ENCODE measurements at regions not wholly inside any gene's neighbourhood (a gene's known extent, or its start where the extent isn't known, plus 50 kb on each side); places are given as distances from the start of the nearest gene placed in this dataset.

- in situ Hi-C loops (cut with MboI), result no loop called here
- no peaks in the 10 kb centered on the region; the same call in 2 of the 3 replicates for H3K9me3 ChIP-seq (replicated peaks; ENCODE audit: control insufficient read depth, insufficient read depth, low read length)
- H3K9ac ChIP-seq (ENCODE audit: control insufficient read depth, insufficient read depth, low read length), result no peak overlapping the region
- FAIRE-seq, result no peak
- H3K36me3 ChIP-seq (ENCODE audit: control insufficient read depth in 2 of 2, insufficient read depth in 2 of 2, low read length in 1 of 2), result no peaks in the 10 kb centered on the region
- H3K27ac ChIP-seq (ENCODE audit: control insufficient read depth, insufficient read depth), result no peak overlapping the region
- SMC1A ChIA-PET (ENCODE audit: uncharacterized antibody, unreplicated experiment), result no interaction called here
- POLR2A ChIA-PET, result no interaction called here
- intact Hi-C loops (cut with micrococcal nuclease; ENCODE audit: unreplicated experiment), result no loop called here
- RAD21 ChIA-PET (ENCODE audit: unreplicated experiment), result no interaction called here
- no peaks in the 10 kb centered on the region for H3K4me1 ChIP-seq (ENCODE audit: control insufficient read depth, insufficient read depth, low read length)
- H3K4me2 ChIP-seq (ENCODE audit: control insufficient read depth, insufficient read depth), result no peak overlapping the region
- no TSS peak for BruUV-seq (replicated peaks)
- CTCF ChIA-PET, result no interaction called here
- 10% methylated on average over 2 of the region's 2 CpGs for WGBS (ENCODE audit: insufficient coverage, insufficient replicate concordance, low lambda C conversion rate, missing lambda C conversion rate)
- no peaks in the 10 kb centered on the region for H4K20me1 ChIP-seq (ENCODE audit: control insufficient read depth, insufficient read depth)
- no peak overlapping the region for H2AFZ ChIP-seq (ENCODE audit: control insufficient read depth, low read depth, low read length)
- no peak overlapping the region for H3K4me3 ChIP-seq
- no peaks in the 10 kb centered on the region for H3K79me2 ChIP-seq (ENCODE audit: control insufficient read depth, insufficient read depth, low read length)
- TF ChIP-seq NFXL1 (IDR thresholded peaks at IDR 0.05; ENCODE audit: borderline replicate concordance) (no peak), NFYB (IDR thresholded peaks at IDR 0.05; ENCODE audit: insufficient read depth, low read depth, low read length) (no peak)
- no peak for DNase-seq (ENCODE audit: low read depth, low spot score)
- no peaks in the 10 kb centered on the region for H3K27me3 ChIP-seq (replicated peaks in 1 of 2; ENCODE audit: control insufficient read depth in 2 of 2, insufficient read depth in 2 of 2, low read length in 1 of 2)
- no peak for ATAC-seq
Measured at GRCh38 chr4:145290955-145291354, 110.6 kb upstream of the OTUD4 start.

DNA sequence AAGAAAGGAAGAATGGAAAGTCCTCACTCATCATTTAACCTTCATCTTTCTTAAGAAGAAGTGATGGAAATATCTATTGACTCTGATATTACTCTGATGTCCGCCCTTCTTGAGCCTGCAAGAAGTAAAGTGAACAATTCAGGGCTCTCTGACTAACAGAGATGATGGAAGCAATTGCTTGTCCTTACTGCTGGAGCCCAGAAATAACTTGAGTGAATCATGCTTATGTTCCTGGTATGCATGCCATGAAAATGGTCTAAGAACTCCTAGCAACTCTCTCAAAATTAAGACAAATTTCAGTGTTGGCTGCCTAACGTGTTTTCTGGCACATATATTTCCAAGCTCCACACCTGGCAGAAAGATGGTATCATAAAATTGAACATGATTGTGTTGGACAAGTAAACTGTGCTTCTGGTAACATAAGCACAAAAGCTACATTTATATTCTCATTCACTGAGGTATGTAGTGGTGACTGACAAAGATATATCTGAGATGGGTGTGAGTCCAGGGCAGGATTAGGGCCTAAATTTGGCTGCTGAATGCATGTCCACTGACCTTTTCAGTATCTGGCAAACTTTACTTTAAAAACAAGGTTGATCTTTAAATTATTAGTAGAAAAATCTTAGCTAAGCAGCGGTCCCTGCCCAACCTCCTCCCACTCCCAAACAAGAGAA is 109.2 kb upstream of the OTUD4 start:
- Histone ChIP-seq H3K4me3 (no peak overlapping the region), H3K36me3 (ENCODE audit: control insufficient read depth in 2 of 2, insufficient read depth in 2 of 2, low read length in 1 of 2) (no peaks in the 10 kb centered on the region), H3K27ac (ENCODE audit: control insufficient read depth, insufficient read depth) (no peak overlapping the region), H3K4me1 (ENCODE audit: control insufficient read depth, insufficient read depth, low read length) (no peaks in the 10 kb centered on the region), H3K27me3 (replicated peaks in 1 of 2; ENCODE audit: control insufficient read depth in 2 of 2, insufficient read depth in 2 of 2, low read length in 1 of 2) (no peaks in the 10 kb centered on the region), H3K4me2 (ENCODE audit: control insufficient read depth, insufficient read depth) (no peak overlapping the region), H3K9me3 (replicated peaks; ENCODE audit: control insufficient read depth, insufficient read depth, low read length) (no peaks in the 10 kb centered on the region; the same call in 2 of the 3 replicates), H3K9ac (ENCODE audit: control insufficient read depth, insufficient read depth, low read length) (no peak overlapping the region), H2AFZ (ENCODE audit: control insufficient read depth, low read depth, low read length) (no peak overlapping the region), H4K20me1 (ENCODE audit: control insufficient read depth, insufficient read depth) (no peaks in the 10 kb centered on the region), H3K79me2 (ENCODE audit: control insufficient read depth, insufficient read depth, low read length) (no peaks in the 10 kb centered on the region)
- RAD21 ChIA-PET (ENCODE audit: unreplicated experiment), result interaction anchor here (0.7 kb wide), 1 partner anchor 14 kb away, joined by 5 read pairs; no protein-coding TSS in a partner anchor
- intact Hi-C loops (cut with micrococcal nuclease; ENCODE audit: unreplicated experiment), result no loop called here
- CTCF ChIA-PET, result interaction anchor here (1.1 kb wide), 1 partner anchor 8 kb away, joined by 3 read pairs; no protein-coding TSS in a partner anchor
- in situ Hi-C loops (cut with MboI), result no loop called here
- SMC1A ChIA-PET (ENCODE audit: uncharacterized antibody, unreplicated experiment), result interaction anchor here (1.2 kb wide), 1 partner anchor 28 kb away, joined by 3 read pairs; no protein-coding TSS in a partner anchor
- POLR2A ChIA-PET, result no interaction called here
- no TSS peak for BruUV-seq (replicated peaks)
- no peak for ATAC-seq
- WGBS (ENCODE audit: insufficient coverage, insufficient replicate concordance, low lambda C conversion rate, missing lambda C conversion rate), result 16% methylated on average over 3 of the region's 3 CpGs
- FAIRE-seq, result no peak
- no peak for DNase-seq (ENCODE audit: low read depth, low spot score)
- no peak for TF ChIP-seq BHLHE40 (IDR thresholded peaks at IDR 0.05; ENCODE audit: borderline replicate concordance in 1 of 2, low read depth in 2 of 2, low read length in 1 of 2)
- TF ChIP-seq, protein P1, sequence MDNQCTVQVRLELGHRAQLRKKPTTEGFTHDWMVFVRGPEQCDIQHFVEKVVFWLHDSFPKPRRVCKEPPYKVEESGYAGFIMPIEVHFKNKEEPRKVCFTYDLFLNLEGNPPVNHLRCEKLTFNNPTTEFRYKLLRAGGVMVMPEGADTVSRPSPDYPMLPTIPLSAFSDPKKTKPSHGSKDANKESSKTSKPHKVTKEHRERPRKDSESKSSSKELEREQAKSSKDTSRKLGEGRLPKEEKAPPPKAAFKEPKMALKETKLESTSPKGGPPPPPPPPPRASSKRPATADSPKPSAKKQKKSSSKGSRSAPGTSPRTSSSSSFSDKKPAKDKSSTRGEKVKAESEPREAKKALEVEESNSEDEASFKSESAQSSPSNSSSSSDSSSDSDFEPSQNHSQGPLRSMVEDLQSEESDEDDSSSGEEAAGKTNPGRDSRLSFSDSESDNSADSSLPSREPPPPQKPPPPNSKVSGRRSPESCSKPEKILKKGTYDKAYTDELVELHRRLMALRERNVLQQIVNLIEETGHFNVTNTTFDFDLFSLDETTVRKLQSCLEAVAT (IDR thresholded peaks at IDR 0.05), result no peak
- no peak for TF ChIP-seq PAX8 (IDR thresholded peaks at IDR 0.05)
- TF ChIP-seq CHD2 (IDR thresholded peaks at IDR 0.05; ENCODE audit: borderline replicate concordance, low read depth, low read length), result no peak
- TF ChIP-seq SP1 (IDR thresholded peaks at IDR 0.05; ENCODE audit: low read depth, low read length), result no peak
- TF ChIP-seq, protein P2, sequence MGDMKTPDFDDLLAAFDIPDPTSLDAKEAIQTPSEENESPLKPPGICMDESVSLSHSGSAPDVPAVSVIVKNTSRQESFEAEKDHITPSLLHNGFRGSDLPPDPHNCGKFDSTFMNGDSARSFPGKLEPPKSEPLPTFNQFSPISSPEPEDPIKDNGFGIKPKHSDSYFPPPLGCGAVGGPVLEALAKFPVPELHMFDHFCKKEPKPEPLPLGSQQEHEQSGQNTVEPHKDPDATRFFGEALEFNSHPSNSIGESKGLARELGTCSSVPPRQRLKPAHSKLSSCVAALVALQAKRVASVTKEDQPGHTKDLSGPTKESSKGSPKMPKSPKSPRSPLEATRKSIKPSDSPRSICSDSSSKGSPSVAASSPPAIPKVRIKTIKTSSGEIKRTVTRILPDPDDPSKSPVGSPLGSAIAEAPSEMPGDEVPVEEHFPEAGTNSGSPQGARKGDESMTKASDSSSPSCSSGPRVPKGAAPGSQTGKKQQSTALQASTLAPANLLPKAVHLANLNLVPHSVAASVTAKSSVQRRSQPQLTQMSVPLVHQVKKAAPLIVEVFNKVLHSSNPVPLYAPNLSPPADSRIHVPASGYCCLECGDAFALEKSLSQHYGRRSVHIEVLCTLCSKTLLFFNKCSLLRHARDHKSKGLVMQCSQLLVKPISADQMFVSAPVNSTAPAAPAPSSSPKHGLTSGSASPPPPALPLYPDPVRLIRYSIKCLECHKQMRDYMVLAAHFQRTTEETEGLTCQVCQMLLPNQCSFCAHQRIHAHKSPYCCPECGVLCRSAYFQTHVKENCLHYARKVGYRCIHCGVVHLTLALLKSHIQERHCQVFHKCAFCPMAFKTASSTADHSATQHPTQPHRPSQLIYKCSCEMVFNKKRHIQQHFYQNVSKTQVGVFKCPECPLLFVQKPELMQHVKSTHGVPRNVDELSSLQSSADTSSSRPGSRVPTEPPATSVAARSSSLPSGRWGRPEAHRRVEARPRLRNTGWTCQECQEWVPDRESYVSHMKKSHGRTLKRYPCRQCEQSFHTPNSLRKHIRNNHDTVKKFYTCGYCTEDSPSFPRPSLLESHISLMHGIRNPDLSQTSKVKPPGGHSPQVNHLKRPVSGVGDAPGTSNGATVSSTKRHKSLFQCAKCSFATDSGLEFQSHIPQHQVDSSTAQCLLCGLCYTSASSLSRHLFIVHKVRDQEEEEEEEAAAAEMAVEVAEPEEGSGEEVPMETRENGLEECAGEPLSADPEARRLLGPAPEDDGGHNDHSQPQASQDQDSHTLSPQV (IDR thresholded peaks at IDR 0.05), result no peak
- no peak for TF ChIP-seq NFYA (IDR thresholded peaks at IDR 0.05; ENCODE audit: borderline replicate concordance, low read depth, low read length)
- no peak for TF ChIP-seq CBFB (IDR thresholded peaks at IDR 0.05; ENCODE audit: low read depth)
- TF ChIP-seq ZSCAN29 (IDR thresholded peaks at IDR 0.05), result no peak
- no peak for TF ChIP-seq NRF1 (conservative IDR thresholded peaks at IDR 0.05; ENCODE audit: low read depth, low read length)

All from GM12878 (cell line).